Superior temporal gyrus (tissue), 1 donor: ENCODE measurements at regions not wholly inside any gene's neighbourhood (a gene's known extent, or its start where the extent isn't known, plus 50 kb on each side); places are given as distances from the start of the nearest gene placed in this dataset.
"Not testable (repeated sequence)": the region's sequence is repeated elsewhere in the genome, so short reads cannot be mapped to it uniquely, and the experiment has no call there.

ENCODE experiments used
- DNase-seq: peaks from one replicate; pipeline ENCODE4 v3.0.0-alpha.2; 2016; ENCODE audit errors: extremely low spot score

DNA sequence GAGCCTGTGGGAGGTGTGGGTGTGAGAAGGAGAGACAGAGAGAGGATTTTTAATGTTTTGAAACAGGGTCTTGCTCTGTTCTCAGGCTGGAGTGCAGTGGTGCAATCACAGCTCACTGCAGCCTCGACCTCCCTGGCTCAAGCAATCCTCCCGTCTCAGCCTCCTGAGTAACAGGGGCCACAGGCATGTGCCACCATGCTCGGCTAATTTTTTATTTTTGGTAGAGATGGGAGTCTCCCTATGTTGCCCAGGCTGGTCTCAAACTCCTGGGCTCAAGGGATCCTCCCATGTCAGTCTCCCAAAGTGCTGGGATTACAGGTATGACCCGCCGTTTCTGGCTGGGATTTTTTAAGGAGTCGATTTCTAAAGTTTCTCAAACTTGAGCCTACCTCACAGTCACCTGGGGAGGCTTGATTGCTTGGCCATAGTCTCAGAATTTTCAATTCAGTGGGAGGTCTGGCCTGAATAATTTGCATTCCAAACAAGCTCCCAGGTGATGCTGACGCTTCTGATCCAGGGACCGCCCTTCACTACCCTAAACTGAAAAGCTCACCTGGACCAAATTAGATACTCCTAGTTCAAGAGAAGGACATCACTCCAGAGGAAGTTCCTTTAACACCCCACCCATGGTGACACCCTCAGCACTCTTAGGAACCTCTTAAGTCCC is 70.8 kb upstream of the SLC1A4 start:
- no peak for DNase-seq

DNA sequence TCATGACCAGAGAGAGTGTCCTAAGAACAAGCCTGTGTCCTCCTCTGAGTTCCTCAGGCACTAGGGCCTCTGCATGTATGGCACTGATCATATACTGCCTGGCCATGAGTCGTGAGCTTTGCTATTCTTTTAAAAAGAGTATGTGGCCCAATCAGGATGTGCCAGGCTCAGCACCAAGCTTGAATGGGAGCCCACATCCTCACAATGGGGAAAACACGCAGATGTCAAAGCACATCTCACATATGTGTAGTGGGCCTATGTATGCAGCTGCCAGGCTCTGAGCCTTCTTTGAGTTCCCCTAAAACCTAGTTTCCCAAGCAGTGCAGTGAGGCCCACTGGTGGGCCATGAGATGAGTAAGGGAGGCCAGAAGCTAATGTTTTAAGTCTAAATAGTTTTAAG is 69.9 kb upstream of the SLC1A4 start:
- DNase-seq: no peak

DNA sequence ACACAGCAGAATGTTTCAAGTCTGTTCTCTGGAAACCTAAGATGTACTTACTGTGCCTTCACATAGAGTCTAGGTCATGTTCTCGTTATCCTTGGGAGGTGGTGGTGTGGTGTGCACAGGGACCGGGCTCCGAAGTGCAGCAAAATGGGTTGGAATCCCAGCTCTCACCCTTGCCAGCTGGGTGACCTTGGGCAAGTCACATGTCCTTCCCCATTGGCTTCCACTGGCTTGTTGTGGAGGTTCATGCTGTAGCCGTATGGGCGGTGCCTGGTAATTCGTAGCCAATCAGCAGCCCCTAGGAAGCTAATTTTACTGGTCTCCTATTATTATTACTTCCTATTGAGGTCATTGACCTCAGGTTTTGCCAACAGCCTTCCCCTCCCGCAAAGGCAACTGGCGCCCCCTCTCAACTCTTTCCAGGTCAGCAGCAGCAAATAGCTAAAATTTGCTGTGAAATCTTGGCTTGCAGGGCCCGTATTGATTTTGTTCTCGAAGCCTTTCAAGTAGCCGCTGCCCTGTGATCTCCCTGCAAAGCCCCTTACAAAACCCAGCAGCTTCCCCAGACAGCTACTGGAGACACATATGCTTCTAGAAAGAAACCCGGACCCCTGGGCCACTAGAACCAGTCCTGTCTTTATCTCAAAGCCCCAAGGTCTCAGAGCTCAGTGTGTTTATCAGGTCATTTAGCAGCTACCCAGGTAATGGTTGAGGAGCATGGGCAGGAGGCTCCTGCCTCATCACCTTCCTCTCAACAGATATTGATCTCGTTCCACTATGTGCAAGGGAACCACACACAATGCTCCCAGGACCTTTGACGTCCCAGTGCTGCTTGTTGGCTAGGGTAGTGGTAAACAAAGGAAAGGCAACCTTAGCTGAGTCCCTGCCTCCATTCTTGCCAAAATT is 66.5 kb upstream of the SLC1A4 start:
- no peak for DNase-seq

DNA sequence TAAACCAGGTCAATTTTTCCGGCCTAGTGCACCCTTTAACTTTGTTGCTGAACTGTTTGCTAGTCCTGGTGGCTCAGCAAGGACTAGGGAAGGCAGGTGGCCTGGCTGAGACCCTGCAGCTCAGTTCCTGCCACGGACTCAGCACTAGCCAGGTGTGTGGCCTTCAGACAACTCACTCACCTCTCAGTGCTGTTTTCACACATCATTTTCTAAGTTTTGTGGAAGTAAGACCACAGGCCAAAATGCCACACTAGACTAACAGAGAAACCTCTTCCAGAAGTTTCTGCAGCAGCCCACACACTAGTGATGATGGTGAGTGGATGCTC is 65.9 kb upstream of the SLC1A4 start:
- no peak for DNase-seq

DNA sequence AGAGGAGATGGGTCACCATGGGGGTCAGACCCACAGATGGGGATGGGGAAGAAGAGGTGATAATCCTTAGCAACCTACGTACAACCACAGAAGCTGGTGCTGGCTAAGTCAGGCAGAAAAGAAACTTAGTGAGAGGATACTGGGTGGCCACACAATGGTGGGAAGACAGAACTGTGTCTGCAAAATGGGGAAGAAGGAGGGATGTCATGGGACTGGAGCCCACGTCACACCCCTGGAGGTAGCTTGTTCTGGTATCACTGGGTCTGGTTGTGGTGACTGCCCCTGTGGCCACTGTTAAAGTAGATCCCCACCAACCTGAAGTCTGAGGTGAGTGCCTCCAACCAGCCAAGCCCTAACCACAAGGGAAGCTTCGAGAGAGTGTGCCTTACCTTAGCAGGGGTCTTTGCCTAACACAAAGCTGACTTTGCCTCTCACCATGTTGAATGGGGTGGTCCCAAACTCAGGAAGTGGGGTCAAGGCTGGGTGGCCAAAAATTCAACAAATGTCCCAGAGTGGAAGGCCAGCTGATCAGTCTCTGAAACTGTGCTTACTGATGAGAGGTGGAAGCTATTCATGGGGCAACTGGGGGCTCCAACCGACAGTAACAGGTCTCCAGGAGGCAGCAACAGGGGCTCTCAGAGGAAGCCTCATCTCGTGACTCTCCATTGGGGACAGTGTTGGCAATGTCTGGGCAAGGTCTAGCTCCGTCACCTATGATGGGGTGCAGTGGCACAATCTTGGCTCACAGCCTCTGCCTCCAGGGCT is 64.8 kb upstream of the SLC1A4 start:
- no peak for DNase-seq

DNA sequence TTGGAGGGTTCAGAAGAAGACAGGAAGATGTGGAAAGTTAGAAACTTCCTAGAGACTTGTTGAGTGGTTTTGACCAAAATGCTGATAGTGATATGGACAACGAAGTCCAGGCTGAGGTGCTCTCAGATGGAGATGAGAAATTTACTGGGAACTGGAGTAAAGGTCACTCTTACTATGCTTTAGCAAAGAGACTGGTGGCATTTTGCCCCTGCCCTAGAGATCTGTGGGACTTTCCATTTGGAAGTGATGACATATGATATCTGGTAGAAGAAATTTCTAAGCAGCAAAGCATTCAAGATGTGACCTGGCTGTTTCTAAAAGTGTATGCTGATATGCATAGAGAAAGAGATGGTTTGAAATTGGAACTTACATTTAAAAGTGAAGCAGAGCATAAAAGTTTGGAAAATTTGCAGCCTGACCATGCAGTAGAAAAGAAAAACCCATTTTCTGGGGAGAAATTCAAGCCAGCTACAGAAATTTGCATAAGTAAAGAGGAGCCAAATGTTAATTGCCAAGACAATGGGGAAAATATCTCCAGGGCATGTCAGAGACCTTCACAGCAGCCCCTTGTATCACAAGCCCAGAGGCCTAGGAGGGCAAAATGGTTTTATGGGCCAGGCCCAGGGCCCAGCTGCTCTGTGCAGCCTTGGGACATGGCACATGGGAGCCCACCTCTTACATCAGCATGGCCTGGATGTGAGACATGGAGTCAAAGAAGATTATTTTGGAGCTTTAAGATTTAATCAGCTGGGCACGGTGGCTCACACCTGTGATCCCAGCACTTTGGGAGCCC is 63.1 kb upstream of the SLC1A4 start:
- not testable (repeated sequence) for DNase-seq

DNA sequence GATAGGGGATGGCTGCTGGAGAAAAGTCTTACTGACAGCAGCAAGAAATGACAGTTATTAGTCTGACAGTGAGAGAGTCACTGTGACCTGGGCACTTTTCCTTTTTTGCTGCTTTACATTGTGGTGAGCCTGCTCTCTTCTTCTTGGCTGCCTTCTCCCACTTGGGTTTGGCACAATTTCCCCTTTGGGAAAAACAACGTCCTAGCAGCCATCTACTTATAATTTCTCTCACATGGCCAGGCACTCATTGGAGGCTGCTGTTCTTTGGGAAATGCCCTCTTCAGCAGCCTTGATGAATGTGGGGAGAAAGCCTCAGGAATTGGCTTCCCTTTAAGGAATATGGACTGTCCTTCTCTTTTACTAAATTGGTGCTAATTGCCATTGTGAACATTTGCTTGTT is 60.4 kb upstream of the SLC1A4 start:
- DNase-seq: no peak

DNA sequence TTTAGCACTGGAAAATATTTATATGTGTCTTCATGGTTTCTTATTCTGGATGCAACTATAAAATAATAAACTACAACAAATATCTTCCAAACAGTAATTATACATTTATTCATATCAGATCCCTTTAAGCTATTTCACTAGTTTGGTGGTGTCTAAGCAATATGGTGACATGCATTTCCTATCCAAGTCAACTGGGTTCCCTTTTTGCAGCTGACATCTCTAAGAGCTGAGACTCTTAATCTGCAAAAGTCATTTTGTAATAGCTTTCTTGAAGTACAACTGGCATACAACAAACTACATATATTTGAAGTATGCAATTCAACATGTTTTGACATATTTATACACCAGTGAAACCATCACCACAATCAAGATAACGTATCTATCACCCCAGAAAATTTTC is 59.9 kb upstream of the SLC1A4 start:
- no peak for DNase-seq

DNA sequence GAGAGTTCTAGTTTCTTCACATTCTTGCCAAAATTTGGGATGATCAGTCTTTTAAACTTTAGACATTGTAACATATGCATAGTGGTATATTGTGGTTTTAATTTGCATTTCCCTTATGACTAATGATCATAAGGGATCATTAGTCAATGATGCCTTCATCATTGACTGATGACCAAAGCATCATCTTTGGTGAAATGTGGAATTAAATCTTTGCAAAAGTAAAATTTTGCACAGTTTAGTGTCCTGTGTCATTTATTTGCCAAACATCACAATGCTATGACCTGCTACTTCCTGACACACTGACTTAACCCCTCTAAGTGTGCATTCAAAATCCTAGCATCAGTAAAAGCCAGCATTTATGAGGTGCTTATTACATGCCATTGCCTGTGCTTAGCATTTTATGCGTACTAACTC is 58.9 kb upstream of the SLC1A4 start:
- no peak for DNase-seq

DNA sequence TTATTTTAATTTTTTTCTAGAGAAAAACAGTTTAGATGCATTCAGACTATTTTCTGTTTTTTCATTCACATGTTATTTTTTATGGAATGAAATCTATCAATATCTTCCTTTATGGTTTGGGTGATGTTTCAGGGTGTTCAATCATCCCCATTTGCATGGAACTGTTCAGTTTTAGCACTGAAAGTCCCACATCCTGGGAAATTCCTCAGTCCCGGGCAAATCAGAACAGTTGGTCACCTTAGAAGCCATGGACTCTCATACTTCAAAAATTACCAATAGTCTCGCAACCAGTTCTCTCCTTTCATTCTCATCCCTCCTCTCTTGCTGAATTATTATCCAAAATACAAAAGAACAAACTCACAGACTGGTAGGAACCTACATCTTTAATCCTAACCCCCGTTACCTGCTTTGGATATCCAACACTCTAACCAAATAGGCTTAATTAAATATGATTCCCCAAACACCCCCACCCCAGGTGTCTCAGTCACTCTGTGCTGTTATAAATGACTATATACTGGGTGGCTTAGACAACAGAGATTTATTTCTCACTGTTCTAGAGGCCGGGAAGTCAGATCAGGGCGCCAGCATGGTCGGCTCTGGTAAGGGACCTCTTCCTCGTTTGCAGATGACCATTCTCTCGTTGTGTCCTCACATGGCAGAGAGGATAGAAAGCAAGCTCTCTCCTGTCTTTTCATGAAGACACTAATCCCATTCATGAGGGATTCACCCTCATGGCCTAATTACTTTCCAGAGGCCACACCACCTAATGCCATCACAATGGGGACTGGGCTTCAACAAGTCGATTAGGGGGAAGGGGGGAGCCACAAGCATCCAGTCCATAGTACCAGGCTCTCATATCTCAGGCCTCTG is 57.7 kb upstream of the SLC1A4 start:
- no peak for DNase-seq

DNA sequence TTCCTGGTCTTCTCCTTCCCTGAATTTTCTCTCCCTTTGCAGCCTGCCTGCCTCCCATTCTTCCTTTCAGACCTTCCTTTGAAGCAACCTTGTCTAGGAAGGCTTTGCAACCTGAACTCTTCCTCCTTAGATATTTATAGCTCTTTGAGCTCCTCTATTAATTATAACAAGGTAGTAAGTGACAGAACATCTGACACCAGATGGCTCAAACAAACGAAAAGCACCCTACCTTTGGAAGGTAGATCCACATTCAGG is 57.2 kb upstream of the SLC1A4 start:
- no peak for DNase-seq

DNA sequence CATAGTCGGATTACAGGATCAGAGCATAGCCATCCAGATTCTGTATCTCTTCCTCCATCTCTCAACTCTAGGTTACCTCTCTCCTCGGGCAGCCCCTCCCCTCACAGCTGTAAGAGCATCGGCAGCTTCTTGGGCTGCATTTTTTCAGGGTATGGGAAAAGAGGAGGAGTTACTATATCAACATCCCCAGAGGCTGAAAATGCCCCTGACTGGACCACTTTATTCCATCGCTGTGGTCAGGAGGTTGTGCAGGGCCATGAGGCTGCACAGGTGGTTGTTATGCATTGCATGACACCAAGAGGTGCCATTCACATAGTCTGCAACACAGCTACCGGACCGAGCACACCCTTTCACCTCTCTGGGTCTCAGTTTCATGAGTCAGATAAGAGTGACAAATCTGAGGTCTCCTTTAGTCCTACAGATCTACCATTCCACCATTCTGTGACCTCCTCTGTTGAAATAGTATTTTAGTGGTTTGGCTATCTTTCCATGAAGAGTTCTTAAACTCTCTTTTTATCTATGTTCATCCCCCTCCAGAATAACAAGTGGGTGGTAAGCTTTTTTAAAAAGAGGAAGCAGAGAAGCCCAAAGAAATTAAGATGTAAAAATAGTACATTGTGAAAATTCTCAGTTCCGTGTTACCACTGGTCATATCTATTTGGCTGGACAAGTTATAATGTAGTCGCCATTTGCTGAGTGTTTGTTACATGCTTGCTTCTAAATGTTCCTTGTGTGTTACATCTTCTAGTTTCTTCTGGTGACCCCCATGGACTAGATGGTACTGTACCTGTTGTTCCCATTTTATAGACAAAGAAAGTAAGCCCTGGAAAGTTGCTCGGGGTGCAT is 56.6 kb upstream of the SLC1A4 start:
- DNase-seq: no peak

DNA sequence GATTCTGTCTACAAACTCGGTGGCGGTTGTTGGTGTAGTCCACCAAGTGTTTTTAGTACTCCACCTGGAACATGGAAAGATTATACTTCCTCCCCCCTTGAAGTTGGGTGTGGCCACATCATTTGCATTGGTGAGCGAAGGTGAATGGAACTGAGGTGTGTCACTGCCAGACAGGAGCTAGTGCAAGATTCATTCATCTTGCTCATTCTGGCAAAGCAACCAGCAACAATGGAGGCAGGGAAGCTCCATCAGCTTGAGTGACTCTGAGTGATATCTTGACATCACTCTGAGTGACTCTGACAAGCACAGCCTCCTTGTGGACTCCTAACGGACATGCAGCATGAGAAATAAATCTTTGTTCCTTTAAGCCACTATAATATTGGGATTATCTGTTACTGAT is 54.7 kb upstream of the SLC1A4 start:
- DNase-seq: no peak

DNA sequence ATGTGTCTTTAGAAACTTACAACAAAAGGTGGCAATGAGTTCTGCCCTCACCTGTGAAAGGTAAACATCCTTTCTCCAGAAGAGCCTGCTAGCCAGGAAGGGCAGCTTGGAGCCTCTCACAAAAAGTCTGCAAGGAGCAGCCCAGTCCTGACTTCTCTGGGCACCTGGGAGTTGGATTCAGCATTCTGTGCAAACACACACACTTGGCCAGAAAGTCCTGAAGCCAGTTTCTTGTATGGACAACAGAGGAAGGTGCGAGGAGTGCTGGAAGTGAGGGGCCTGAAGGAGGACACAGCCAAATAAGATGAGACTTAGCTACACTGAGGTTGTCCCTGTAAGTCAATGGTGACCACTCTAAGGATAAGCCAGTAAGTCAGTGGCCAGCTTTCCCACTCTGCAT is 52.4 kb upstream of the SLC1A4 start:
- no peak for DNase-seq

DNA sequence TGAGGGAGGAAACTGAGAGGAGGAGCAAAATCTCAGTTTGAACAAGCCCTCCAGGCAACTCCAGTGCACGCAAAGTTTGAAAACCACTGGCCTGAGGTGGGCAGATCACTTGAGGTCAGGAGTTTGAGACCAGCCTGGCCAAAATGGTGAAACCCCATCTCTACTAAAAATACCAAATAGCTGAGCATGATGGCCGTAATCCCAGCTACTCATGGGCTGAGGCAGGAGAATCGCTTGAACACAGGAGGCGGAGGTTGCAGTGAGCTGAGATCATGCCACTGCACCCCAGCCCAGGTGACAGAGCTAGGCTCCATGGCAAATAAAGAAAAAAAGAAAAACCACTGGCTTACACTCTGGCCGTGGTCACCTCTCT is 51.9 kb upstream of the SLC1A4 start:
- not testable (repeated sequence) for DNase-seq

DNA sequence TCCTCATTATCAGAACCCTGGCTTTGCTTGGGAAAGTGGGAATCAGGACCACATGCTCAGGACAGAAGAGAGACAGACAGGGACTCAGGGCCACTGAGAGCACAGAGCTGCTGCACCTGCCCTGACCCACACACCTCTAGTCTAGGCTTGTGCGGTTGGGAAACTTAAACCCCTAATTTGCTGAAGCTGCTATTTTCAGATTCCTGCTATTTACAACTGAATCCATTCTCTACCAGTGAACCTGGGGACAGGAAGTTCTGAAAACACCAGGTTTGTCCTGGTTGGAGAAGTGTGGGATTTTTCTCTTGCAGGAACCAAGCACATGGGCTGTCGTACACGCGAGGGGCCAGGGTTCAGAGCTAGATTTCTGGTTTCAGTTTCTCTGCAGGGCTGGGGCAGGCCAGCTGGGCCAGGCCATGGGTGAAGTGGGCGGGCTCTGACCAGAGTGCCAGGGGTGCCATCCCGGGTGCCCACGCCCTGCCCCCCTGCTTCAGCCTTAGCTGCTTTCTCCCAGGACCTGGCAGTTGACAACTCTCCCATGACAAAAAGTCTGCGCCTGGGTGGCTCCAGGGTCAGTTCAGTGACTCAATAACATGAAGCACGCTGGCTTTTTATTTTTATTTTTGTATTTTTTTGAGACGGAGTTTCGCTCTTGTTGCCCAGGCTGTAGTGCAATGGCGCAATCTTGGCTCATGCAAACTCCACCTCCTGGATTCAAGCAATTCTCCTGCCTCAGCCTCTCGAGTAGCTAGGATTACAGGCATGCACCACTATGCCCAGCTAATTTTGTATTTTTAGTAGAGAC is 51.3 kb upstream of the SLC1A4 start:
- no peak for DNase-seq

DNA sequence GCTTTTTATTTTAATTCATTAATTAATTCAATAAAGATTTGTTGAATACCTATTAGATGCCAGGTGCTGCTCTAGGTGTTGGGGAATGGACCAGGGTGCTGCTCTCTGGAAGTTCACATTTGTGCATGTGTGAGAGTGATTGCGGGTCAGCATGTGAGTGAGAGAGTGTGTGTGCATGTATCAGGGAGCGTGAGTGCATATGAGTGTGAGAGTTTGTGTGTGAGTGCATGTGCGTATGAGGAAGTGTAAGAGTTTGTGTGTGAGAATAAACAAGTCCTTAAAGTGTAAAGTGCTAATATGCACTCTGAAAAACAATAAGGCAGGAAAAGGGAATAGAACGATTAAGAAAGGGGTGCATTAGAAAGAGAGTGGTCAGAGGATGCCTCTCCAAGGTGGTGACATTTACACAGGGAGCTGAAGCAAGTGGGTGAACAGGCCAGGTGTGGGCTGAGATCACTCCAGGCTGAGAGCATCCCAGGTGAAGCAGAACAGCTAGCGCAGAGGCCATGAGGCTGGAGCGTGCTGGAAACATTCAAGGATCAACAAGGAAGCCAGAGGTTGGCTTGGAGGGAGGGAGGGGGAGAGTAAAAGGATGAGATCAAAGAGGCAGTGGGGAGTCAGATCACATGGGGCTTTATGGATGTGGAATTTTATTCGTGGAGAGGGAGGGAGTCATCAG is 50.5 kb upstream of the SLC1A4 start:
- no peak for DNase-seq

DNA sequence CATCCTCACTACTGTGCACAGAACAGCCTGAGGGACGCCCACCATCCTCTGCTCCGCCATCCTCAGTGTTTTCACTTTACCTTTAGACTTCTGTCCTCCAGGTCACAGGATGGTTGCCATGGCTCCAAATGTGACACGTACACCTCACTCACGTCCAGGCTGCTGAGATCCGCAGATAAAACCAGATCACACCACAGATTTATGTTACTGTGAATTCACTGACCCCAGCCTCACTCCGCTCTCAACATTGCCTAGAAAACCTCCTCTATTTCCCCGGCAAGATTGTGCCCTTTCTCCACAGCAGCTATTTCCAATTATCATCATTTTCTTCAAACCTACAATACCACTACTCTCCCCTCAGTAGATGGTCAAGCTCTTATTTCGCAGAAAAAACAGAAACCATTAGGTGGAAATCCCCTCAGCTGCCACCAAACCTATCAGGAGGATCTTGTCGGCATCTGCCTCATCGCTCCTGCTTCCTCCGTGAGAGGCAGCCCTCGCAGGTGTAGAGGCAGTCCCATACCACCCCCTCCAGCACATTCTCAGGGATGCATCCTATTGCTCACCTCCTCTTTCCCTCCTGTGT is 49.8 kb upstream of the SLC1A4 start:
- no peak for DNase-seq
